CD14-positive monocyte (primary cell): ENCODE measurements at regions not wholly inside any gene's neighbourhood (a gene's known extent, or its start where the extent isn't known, plus 50 kb on each side); places are given as distances from the start of the nearest gene placed in this dataset.

Source experiments
- DNase-seq, 3 donors: peaks; one replicate each; pipeline ENCODE4 v3.0.0-alpha.2; 2011 to 2022
- H2AFZ ChIP-seq: 2 replicates; pipeline ENCODE4 v1.6.0; 2012; ENCODE audit warnings: mild to moderate bottlenecking, low read depth, low read length, inconsistent platforms; ENCODE audit not compliant: insufficient read depth, poor library complexity, severe bottlenecking
- H3K27ac ChIP-seq, 2 donors: 1 replicate in 1 of 2; 2 replicates in 1 of 2; pipeline ENCODE4 v1.5.1; 2012 to 2013; ENCODE audit warnings: low read length in 2 of 2, control low read depth in 1 of 2, inconsistent platforms in 1 of 2, low read depth in 1 of 2, mild to moderate bottlenecking in 1 of 2
- H3K27me3 ChIP-seq, 2 donors: one replicate each; pipeline versions ENCODE4 v1.6.0 to v1.6.1; 2011 to 2013; ENCODE audit warnings: low read length in 2 of 2; ENCODE audit not compliant: control insufficient read depth in 2 of 2, insufficient read depth in 2 of 2
- H3K36me3 ChIP-seq, 2 donors: replicated peaks in 1 of 2; 1 replicate in 1 of 2; 2 replicates in 1 of 2; pipeline versions ENCODE4 v1.5.1 to v1.6.1; 2012 to 2013; ENCODE audit warnings: low read length in 2 of 2, control low read depth in 1 of 2, inconsistent platforms in 1 of 2, mild to moderate bottlenecking in 1 of 2; ENCODE audit not compliant: insufficient read depth in 2 of 2, control insufficient read depth in 1 of 2
- H3K4me1 ChIP-seq, 2 donors: 1 replicate in 1 of 2; 2 replicates in 1 of 2; pipeline versions ENCODE4 v1.5.1 to v1.6.1; 2012 to 2013; ENCODE audit warnings: low read length in 2 of 2, control low read depth in 1 of 2, inconsistent platforms in 1 of 2, mild to moderate bottlenecking in 1 of 2, moderate library complexity in 1 of 2; ENCODE audit not compliant: insufficient read depth in 2 of 2, control insufficient read depth in 1 of 2
- H3K4me2 ChIP-seq: replicated peaks from 2 replicates; pipeline ENCODE3; 2012; ENCODE audit warnings: low read length, moderate library complexity, mild to moderate bottlenecking; ENCODE audit not compliant: poor library complexity, severe bottlenecking; ENCODE audit errors: extremely low read depth
- H3K4me3 ChIP-seq, 3 experiments: fragments of 200-600 bp in 1 of 3; sonication (generic) in 1 of 3; replicated peaks in 1 of 3; 1 replicate in 2 of 3; 2 replicates in 1 of 3; pipeline ENCODE4 v1.5.1; 2011 to 2013; ENCODE audit warnings: low read length in 3 of 3, mild to moderate bottlenecking in 3 of 3, control low read depth in 2 of 3, low read depth in 2 of 3, inconsistent platforms in 1 of 3, moderate library complexity in 1 of 3
- H3K79me2 ChIP-seq: 2 replicates; pipeline ENCODE4 v1.6.0; 2012; ENCODE audit warnings: mild to moderate bottlenecking, control low read depth, inconsistent platforms, low read length, moderate library complexity; ENCODE audit not compliant: insufficient read depth
- H3K9ac ChIP-seq: 2 replicates; pipeline ENCODE4 v1.6.0; 2017; ENCODE audit warnings: low read length, mild to moderate bottlenecking; ENCODE audit not compliant: insufficient read depth, poor library complexity, severe bottlenecking
- H3K9me3 ChIP-seq, 2 donors: replicated peaks in 1 of 2; 1 replicate in 1 of 2; 2 replicates in 1 of 2; pipeline versions ENCODE4 v1.5.1 to v1.6.1; 2012 to 2013; ENCODE audit warnings: low read length in 2 of 2, control low read depth in 1 of 2; ENCODE audit not compliant: control insufficient read depth in 1 of 2, insufficient read depth in 1 of 2
- H4K20me1 ChIP-seq: 2 replicates; pipeline ENCODE4 v1.6.0; 2012; ENCODE audit warnings: mild to moderate bottlenecking, low read length, control low read depth, moderate library complexity; ENCODE audit not compliant: insufficient read depth
- H3K27ac Mint-ChIP-seq, 7 donors: one replicate each; pipeline ENCODE4 v1.8.0; 2020; ENCODE audit warnings: mild to moderate bottlenecking in 7 of 7, mixed read lengths in 7 of 7, moderate library complexity in 6 of 7, inconsistent platforms in 2 of 7
- H3K27me3 Mint-ChIP-seq, 3 donors: one replicate each; pipeline ENCODE4 v1.8.0; 2021 to 2022; ENCODE audit warnings: low read depth in 3 of 3, mild to moderate bottlenecking in 3 of 3, mixed read lengths in 3 of 3, moderate library complexity in 3 of 3, inconsistent platforms in 1 of 3
- H3K36me3 Mint-ChIP-seq, 2 donors: one replicate each; pipeline ENCODE4 v1.8.0; 2020; ENCODE audit warnings: mixed read lengths in 2 of 2, inconsistent platforms in 1 of 2, mild to moderate bottlenecking in 1 of 2
- H3K4me1 Mint-ChIP-seq: one replicate; pipeline ENCODE4 v1.8.0; 2020; ENCODE audit warnings: mild to moderate bottlenecking, mixed read lengths
- H3K4me3 Mint-ChIP-seq, 2 donors: one replicate each; pipeline ENCODE4 v1.8.0; 2020; ENCODE audit warnings: mild to moderate bottlenecking in 2 of 2, mixed read lengths in 2 of 2, moderate library complexity in 1 of 2
- H3K9me3 Mint-ChIP-seq, 7 donors: one replicate each; pipeline ENCODE4 v1.8.0; 2020 to 2022; ENCODE audit warnings: mixed read lengths in 7 of 7, mild to moderate bottlenecking in 6 of 7, moderate library complexity in 6 of 7, inconsistent platforms in 2 of 7
- CTCF ChIP-seq: fragments of 200-600 bp; IDR thresholded peaks from one replicate; pipeline ENCODE4 v1.8.0; 2022; ENCODE audit warnings: antibody characterized with exemption, mild to moderate bottlenecking
- WGBS: methylation state at CpG from one replicate; pipeline ENCODE4 v1.1.5; 2013; ENCODE audit warnings: missing lambda C conversion rate; ENCODE audit not compliant: insufficient coverage; 5-methylcytosine and 5-hydroxymethylcytosine counted together
- intact Hi-C, 2 donors: fragments of 100-400 bp; cut with micrococcal nuclease; formaldehyde crosslinking; loops; one replicate each; pipeline versions ENCODE4 v1.15.0 to v1.15.1; 2023

GRCh38 chr11:130774703-130775102 is 141.6 kb downstream of the SNX19 start:
- no CpG with 5 or more reads among the region's 3 CpGs for WGBS

GRCh38 chr11:130775306-130776060 is 140.8 kb downstream of the SNX19 start:
- Histone ChIP-seq H3K4me1 (no peaks in the 10 kb centered on the region), H3K27ac (no peak overlapping the region), H3K9me3 (no peaks in the 10 kb centered on the region), H4K20me1 (no peaks in the 10 kb centered on the region), H2AFZ (no peak overlapping the region), H3K9ac (no peak overlapping the region), H3K4me2 (no peak overlapping the region), H3K27me3 (no peaks in the 10 kb centered on the region), H3K4me3 (no peak overlapping the region), H3K36me3 (no peaks in the 10 kb centered on the region), H3K79me2 (no peaks in the 10 kb centered on the region)
- Mint-ChIP-seq H3K4me3 (no peak overlapping the region), H3K9me3 (peaks cover 0 to 4% (median 0%) of the 10 kb centered on the region in 7 donors), H3K36me3 (no peaks in the 10 kb centered on the region), H3K4me1 (no peaks in the 10 kb centered on the region), H3K27ac (no peak overlapping the region), H3K27me3 (peaks cover 0 to 3% (median 1%) of the 10 kb centered on the region in 3 donors)
- intact Hi-C loops, result no loop called here
- 94% methylated on average over 4 of the region's 6 CpGs for WGBS
- DNase-seq, result no peak
- no peak for TF ChIP-seq CTCF

More at GRCh38 chr11:130774703-130775102, 141.6 kb downstream of the SNX19 start:
- no peaks in the 10 kb centered on the region for H3K4me1 ChIP-seq
- Mint-ChIP-seq H3K27ac (no peak overlapping the region), H3K36me3 (no peaks in the 10 kb centered on the region), H3K9me3 (peaks cover 0 to 4% (median 0%) of the 10 kb centered on the region in 7 donors), H3K4me1 (no peaks in the 10 kb centered on the region), H3K27me3 (peaks cover 0 to 3% (median 1%) of the 10 kb centered on the region in 3 donors), H3K4me3 (no peak overlapping the region)
- no peaks in the 10 kb centered on the region for H3K9me3 ChIP-seq
- H3K4me3 ChIP-seq, result no peak overlapping the region
- no peak for TF ChIP-seq CTCF
- no peaks in the 10 kb centered on the region for H4K20me1 ChIP-seq
- H3K27me3 ChIP-seq, result no peaks in the 10 kb centered on the region
- no peak overlapping the region for H3K9ac ChIP-seq
- H3K36me3 ChIP-seq, result no peaks in the 10 kb centered on the region
- no peak overlapping the region for H3K27ac ChIP-seq
- no peak for DNase-seq
- H2AFZ ChIP-seq, result no peak overlapping the region
- no peak overlapping the region for H3K4me2 ChIP-seq
- intact Hi-C loops, result no loop called here
- no peaks in the 10 kb centered on the region for H3K79me2 ChIP-seq
